HG02938 (cell line): ENCODE measurements at regions not wholly inside any gene's neighbourhood (a gene's known extent, or its start where the extent isn't known, plus 50 kb on each side); places are given as distances from the start of the nearest gene placed in this dataset.
"Not testable (repeated sequence)": the region's sequence is repeated elsewhere in the genome, so short reads cannot be mapped to it uniquely, and the experiment has no call there.

Experiments used
- ATAC-seq: cut with Tn5 transposase; IDR thresholded peaks from one replicate; pipeline ENCODE4 v1.9.1; 2021; ENCODE audit warnings: mild to moderate bottlenecking, moderate library complexity; ENCODE audit not compliant: unreplicated experiment

DNA sequence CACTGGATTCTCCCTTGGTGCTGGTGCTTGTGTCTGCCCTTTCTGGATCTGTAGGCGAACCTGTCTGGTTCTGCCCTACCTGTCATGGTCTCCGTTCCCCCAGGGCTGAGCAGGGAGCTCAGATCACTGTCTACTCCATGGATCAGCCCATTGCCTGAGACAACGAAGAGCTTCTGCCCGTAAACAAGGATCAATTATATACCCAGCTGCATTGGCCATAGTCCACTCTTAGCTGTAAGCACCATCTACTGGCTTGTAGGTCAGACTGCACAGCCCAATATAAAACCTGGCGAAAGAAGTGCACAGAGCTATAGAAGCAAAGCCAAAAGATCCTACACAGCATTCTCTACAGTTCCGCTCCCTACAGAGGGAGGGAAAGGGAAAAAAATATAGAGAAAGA is 181.5 kb upstream of the RPS23 start:
- ATAC-seq = no peak

DNA sequence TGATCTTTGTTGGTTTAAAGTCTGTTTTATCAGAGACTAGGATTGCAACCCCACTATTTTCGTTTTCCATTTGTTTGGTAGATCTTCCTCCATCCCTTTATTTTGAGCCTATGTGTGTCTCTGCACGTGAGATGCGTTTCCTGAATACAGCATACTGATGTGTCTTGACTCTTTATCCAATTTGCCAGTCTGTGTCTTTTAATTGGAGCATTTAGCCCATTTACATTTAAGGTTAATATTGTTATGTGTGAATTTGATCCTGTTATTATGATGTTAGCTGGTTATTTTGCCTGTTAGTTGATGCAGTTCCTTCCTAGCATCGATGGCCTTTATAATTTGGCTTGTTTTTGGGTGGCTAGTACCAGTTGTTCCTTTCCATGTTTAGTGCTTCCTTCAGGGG is 177.2 kb upstream of the RPS23 start:
- not testable (repeated sequence) for ATAC-seq

DNA sequence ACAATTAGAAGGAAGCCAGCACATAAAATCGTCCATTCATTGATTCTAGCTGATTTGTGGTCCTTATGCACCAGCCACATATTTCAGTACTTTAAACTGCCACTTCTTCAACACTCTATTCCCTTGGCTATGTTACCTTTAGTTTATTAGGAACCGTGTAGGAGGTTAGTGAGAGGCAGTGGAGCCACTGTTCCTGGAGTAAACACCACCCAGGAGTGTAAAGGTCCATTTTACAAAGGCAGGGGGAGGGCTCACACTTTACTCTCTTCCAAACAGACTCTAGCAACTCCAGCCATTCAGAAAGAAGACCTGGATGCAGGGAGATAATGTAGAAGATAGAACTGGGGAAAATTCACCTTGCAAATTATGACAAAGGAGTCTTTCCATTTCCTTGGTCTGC is 170.2 kb upstream of the RPS23 start:
- ATAC-seq = no peak

DNA sequence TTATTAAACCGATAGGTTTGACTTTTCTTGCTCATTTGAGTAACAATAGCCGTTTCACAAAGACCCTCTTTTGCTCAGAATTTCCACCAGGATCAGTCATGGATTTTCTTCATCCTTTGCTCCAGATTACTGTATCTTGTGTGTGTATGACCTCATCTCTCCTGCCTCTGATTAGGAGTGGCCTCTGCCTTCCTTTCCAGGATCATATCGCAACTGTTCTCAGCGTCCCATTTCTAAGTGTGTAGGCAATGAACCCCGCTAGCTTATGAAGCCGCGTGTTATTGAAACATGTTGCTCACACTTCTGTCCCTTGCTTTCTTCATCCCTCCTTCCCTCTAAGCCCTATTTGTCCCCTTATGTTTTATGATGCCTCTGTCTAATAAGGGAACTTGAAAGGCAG is 169.8 kb upstream of the RPS23 start:
- no peak for ATAC-seq

- ATAC-seq = no peak
Measured at GRCh38 chr5:82446809-82447208, 168.7 kb upstream of the RPS23 start.

GRCh38 chr5:82445726-82446335 is 167.7 kb upstream of the RPS23 start:
- ATAC-seq = no peak

DNA sequence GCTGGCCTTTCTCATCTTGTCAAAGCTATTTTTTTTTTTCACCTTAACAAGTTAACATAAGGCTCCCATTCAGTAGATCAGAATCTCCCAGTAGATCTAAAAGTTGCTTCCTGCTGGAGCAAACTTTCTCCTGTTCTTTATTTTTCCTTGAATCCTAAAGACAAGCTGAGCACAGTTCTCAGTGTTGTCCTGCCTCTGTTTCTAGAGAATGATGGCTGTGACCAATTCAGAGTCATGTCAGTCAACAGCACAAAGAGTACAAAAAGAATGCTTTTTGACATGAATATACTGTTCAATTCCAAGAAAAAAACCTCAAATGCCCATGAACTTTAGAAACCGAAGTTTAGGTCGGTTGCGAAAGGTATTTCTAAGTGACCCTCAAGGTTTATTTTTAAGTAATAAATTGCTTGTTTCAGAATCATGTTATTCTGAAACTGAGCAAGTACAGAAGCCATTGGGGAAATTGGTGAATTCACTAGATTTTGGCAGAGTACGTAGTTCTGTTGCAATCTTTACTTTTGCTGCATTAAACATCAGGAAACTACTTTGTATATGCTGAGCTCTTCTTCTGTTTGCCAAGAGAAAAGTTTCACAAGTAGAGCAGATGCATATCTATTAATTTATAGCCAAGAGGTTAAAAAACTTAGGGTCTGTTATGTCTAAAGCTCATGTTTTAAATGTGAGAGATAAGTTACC is 161.7 kb upstream of the RPS23 start:
- ATAC-seq = no peak

DNA sequence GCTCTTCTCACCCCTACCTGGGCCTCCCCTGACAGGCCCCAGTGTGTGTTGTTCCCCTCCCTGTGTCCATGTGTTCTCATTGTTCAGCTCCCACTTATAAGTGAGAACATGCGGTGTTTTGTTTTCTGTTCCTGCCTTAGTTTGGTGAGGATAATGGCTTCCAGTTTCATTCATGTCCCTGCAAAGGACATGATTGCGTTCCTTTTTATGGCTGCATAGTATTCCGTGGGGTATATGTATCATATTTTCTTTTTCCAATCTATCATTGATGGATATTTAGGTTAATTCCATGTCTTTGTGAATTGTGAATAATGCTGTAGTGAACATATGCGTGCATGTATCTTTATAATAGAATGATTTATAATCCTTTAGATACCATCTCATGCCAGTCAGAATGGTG is 159.4 kb upstream of the RPS23 start:
- ATAC-seq = not testable (repeated sequence)

DNA sequence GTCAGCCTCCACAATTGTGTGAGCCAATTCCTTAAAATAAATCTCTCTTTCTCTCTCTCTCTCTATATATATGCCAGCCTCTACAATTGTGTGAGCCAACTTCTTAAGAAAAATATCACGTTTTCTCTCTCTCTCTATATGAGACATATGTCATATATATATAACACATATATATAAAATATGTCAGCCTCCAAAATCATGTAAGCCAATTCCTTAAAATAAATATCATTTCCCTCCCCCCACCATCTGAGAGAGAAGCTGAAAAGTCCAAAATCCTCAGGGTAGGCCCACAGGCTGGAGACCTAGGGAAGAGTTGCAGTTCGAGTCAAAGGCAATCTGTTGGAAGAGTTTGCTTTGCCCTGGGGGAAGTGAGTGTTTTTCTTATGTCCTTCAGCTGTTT is 158.1 kb upstream of the RPS23 start:
- no peak for ATAC-seq

- not testable (repeated sequence) for ATAC-seq
Measured at GRCh38 chr5:82434696-82435660, 156.8 kb upstream of the RPS23 start.

DNA sequence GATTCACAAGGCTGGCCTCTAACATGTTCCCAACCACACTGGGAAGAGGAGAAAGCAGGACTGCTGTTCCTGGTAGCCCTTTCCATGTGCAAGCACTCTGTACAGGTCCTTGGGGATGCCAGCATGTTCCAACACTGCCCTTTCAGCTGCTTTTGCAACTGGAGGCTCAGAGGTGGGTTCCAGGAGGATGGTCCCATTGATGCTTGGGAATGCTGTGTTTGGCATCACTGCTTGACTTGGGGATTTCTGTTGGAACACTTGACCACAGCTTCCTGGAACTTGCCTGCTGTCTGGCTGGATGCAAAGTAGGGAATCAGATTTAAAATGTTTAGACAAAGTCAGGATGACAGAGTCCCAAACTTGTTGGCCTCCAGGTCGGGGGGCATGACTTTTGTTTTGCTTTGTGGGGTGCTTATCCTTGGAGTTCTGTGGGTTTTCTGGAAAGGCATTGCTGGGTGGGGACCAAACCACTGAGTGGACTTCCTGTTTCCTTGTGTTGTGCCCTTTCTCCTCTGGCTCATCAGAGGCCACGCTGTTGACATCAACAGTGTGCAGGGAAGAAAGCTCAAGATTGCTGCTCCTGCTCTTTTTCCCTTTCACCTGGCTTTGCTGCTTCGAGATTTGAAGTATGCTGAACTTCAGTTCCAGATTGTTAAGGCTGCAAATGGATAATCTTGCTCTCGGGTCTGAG is 148.5 kb upstream of the RPS23 start:
- no peak for ATAC-seq

- ATAC-seq = no peak
Measured at GRCh38 chr5:82425591-82425990, 147.4 kb upstream of the RPS23 start.

GRCh38 chr5:82424211-82424610 is 146.1 kb upstream of the RPS23 start:
- ATAC-seq = no peak

GRCh38 chr5:82422751-82423181 is 144.6 kb upstream of the RPS23 start:
- ATAC-seq = no peak

DNA sequence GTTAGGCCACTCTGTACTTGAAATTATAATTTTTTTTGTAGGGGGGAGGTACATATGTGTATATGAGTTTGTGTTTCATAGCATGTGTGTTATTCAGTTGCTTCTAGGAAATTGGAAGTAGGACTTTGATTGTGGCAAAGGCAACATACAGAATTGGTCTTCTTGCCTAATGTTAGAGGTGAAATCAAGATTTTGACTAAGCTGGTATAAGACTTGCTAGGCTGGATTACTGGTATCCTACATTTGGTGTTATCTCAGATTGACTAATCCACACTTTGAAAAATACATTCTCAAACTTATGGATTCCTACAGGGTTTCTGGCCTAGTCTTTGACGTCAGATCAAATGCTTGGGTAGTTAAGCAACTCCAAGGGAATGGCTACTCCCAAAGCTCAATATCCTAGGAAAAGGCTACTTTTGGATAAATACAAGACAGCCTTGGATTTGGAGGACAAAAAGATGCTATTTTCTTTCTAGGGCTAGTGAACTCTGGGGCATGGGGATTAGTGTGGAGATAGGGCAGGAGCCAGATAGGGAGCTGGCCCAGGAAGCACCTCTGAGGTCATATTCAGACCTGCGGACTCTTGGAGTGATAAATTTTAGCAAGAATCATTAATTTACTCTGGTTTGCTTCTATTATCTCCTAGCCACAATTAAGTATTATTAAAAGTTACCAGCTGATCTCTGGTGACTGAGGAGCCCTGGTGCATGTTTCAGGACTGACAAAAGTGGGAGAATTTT is 144.0 kb upstream of the RPS23 start:
- no peak for ATAC-seq

DNA sequence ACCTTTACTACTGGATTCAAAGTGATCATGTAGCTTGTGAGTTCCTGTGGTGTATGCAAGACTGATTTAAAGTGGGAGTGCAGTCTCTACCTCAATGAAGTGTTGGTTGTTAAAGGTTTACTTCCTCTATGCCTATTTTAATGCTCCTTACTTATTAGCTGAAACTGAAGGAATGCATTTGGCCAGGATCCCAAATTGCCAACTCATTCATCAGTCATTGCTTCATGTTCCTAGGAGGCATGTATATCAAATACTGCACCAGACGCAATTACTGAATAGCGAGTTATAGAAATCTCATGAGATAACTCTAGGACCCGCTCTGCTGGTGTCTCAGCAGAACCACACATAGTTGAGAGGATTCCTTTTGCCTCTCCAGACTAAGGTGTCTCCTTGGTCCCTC is 143.0 kb upstream of the RPS23 start:
- no peak for ATAC-seq

DNA sequence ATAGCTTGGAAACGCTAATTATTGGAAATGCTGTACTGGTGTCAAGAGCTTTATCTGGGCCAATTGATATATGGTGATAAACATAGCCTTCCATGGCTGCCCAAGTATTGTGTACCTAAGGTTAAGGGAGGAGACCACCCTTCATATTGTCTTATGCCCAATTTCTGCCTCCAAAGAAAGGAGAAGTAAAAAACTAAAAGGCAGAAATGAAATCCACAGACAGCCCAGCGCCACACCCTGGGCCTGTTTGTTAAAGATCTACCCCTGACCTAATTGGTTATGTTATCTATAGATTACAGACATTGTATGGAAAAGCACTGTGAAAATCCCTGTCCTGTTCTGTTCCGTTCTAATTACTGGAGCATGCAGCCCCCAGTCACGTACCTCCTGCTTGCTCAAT is 142.4 kb upstream of the RPS23 start:
- ATAC-seq = not testable (repeated sequence)

GRCh38 chr5:82419559-82420332 is 141.6 kb upstream of the RPS23 start:
- ATAC-seq = no peak

DNA sequence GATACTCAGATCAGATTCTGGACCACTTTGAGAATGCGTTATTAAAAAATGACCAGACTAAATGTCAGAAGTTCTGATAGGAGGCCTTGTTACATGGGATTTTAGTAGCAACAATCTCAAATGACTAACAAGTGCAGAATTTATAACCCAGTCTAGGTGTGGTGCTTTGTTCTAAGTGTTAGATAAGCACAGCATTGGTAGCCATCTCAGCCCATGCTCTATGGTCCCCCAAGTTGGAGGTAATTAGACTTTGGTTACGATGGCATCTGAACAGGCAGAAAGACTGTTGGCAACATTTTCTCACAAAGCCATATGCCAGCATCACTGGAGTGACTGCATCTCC is 140.4 kb upstream of the RPS23 start:
- ATAC-seq = no peak
